Left ventricle myocardium inferior (tissue), 1 donor: ENCODE measurements at regions not wholly inside any gene's neighbourhood (a gene's known extent, or its start where the extent isn't known, plus 50 kb on each side); places are given as distances from the start of the nearest gene placed in this dataset.

Source experiments
- DNase-seq: peaks from one replicate; pipeline ENCODE4 v3.0.0-alpha.2; 2020
- H3K27ac ChIP-seq: fragments of 200-600 bp; replicated peaks from 2 replicates; pipeline ENCODE4 v1.8.0; 2021
- H3K27me3 ChIP-seq: fragments of 200-600 bp; 2 replicates; pipeline ENCODE4 v1.8.0; 2021; ENCODE audit warnings: low read depth
- H3K36me3 ChIP-seq: fragments of 200-600 bp; 2 replicates; pipeline ENCODE4 v1.8.0; 2021
- H3K4me1 ChIP-seq: fragments of 200-600 bp; 2 replicates; pipeline ENCODE4 v1.8.0; 2021
- H3K4me3 ChIP-seq: fragments of 200-600 bp; 2 replicates; pipeline ENCODE4 v1.8.0; 2021; ENCODE audit warnings: mild to moderate bottlenecking, moderate library complexity
- H3K9me3 ChIP-seq: fragments of 200-600 bp; replicated peaks from 2 replicates; pipeline ENCODE4 v1.8.0; 2021
- CTCF ChIP-seq: fragments of 200-600 bp; IDR thresholded peaks from 2 replicates; pipeline ENCODE4 v1.8.0; 2021; ENCODE audit warnings: antibody characterized with exemption, mild to moderate bottlenecking, borderline replicate concordance
- intact Hi-C: fragments of 100-400 bp; cut with micrococcal nuclease; formaldehyde crosslinking; loops from one replicate; pipeline ENCODE4 v1.11.0; 2022
- donor health status: DM: no; HTN: yes; CAD: no; lungs with severe emphysema.

- peaks cover 24% of the 10 kb centered on the region for H3K27me3 ChIP-seq
- H3K9me3 ChIP-seq = peaks cover 39% of the 10 kb centered on the region
- no peak for DNase-seq
- no peak for TF ChIP-seq CTCF
- H3K4me1 ChIP-seq = no peaks in the 10 kb centered on the region
- no peaks in the 10 kb centered on the region for H3K36me3 ChIP-seq
- no peak overlapping the region for H3K4me3 ChIP-seq
- intact Hi-C loops = no loop called here
- no peak overlapping the region for H3K27ac ChIP-seq
These were observed 125.0 kb upstream of the FOXK1 start for GRCh38 chr7:4556868-4557793.

GRCh38 chr7:4561795-4562194 lies 120.3 kb upstream of the FOXK1 start:
- intact Hi-C loops = no loop called here
- no peak for DNase-seq
- H3K27ac ChIP-seq = no peak overlapping the region
- no peak overlapping the region for H3K4me3 ChIP-seq
- H3K27me3 ChIP-seq = peaks cover 37% of the 10 kb centered on the region
- H3K9me3 ChIP-seq = peaks cover 18% of the 10 kb centered on the region
- TF ChIP-seq CTCF = no peak
- no peaks in the 10 kb centered on the region for H3K4me1 ChIP-seq
- H3K36me3 ChIP-seq = no peaks in the 10 kb centered on the region

GRCh38 chr7:4566714-4567113 lies 115.4 kb upstream of the FOXK1 start:
- TF ChIP-seq CTCF = no peak
- Histone ChIP-seq H3K27me3 (peaks cover 24% of the 10 kb centered on the region), H3K4me3 (no peak overlapping the region), H3K4me1 (no peaks in the 10 kb centered on the region), H3K9me3 (peaks cover 21% of the 10 kb centered on the region), H3K27ac (no peak overlapping the region), H3K36me3 (no peaks in the 10 kb centered on the region)
- intact Hi-C loops = no loop called here
- no peak for DNase-seq

- peaks cover 4% of the 10 kb centered on the region for H3K27me3 ChIP-seq
- TF ChIP-seq CTCF = no peak
- H3K4me3 ChIP-seq = no peak overlapping the region
- H3K9me3 ChIP-seq = peaks cover 6% of the 10 kb centered on the region
- H3K4me1 ChIP-seq = no peaks in the 10 kb centered on the region
- no peaks in the 10 kb centered on the region for H3K36me3 ChIP-seq
- intact Hi-C loops = no loop called here
- H3K27ac ChIP-seq = no peak overlapping the region
- DNase-seq = no peak
These were observed 107.2 kb upstream of the FOXK1 start for GRCh38 chr7:4574851-4575250.

GRCh38 chr7:4575254-4575653 lies 106.8 kb upstream of the FOXK1 start:
- no peak overlapping the region for H3K27ac ChIP-seq
- H3K4me1 ChIP-seq = no peaks in the 10 kb centered on the region
- no peak overlapping the region for H3K4me3 ChIP-seq
- DNase-seq = no peak
- no peaks in the 10 kb centered on the region for H3K36me3 ChIP-seq
- TF ChIP-seq CTCF = no peak
- H3K27me3 ChIP-seq = peaks cover 4% of the 10 kb centered on the region
- intact Hi-C loops = no loop called here
- H3K9me3 ChIP-seq = peaks cover 6% of the 10 kb centered on the region
